Liver (tissue), 8 donors: ENCODE measurements at regions not wholly inside any gene's neighbourhood (a gene's known extent, or its start where the extent isn't known, plus 50 kb on each side); places are given as distances from the start of the nearest gene placed in this dataset.

ENCODE experiments used
- DNase-seq: peaks from one replicate; pipeline ENCODE4 v3.0.0-alpha.2; 2017; ENCODE audit warnings: low spot score
- H3K27ac ChIP-seq, 2 donors: one replicate each; pipeline ENCODE4 v1.7.0; 2013; ENCODE audit warnings: inconsistent platforms in 2 of 2, low read length in 2 of 2, control low read depth in 1 of 2, low read depth in 1 of 2, mild to moderate bottlenecking in 1 of 2
- H3K27me3 ChIP-seq, 4 donors: one replicate each; pipeline versions ENCODE4 v1.6.1 to v1.7.0; 2013; ENCODE audit warnings: low read length in 3 of 4, inconsistent platforms in 1 of 4, mild to moderate bottlenecking in 1 of 4, moderate library complexity in 1 of 4; ENCODE audit not compliant: control insufficient read depth in 4 of 4, insufficient read depth in 4 of 4
- H3K36me3 ChIP-seq, 4 donors: one replicate each; pipeline versions ENCODE4 v1.6.1 to v1.7.0; 2013; ENCODE audit warnings: low read length in 3 of 4, mild to moderate bottlenecking in 3 of 4, low read depth in 1 of 4, moderate library complexity in 1 of 4; ENCODE audit not compliant: control insufficient read depth in 4 of 4, insufficient read depth in 3 of 4
- H3K4me1 ChIP-seq, 4 donors: one replicate each; pipeline versions ENCODE4 v1.6.1 to v1.7.0; 2013; ENCODE audit warnings: low read length in 3 of 4, mild to moderate bottlenecking in 3 of 4, moderate library complexity in 1 of 4; ENCODE audit not compliant: control insufficient read depth in 4 of 4, insufficient read depth in 4 of 4
- H3K4me3 ChIP-seq, 3 donors: one replicate each; pipeline versions ENCODE4 v1.6.1 to v1.7.0; 2013; ENCODE audit warnings: low read length in 3 of 3, control low read depth in 1 of 3, low read depth in 1 of 3, mild to moderate bottlenecking in 1 of 3
- H3K9ac ChIP-seq, 2 donors: one replicate each; pipeline ENCODE4 v1.7.0; 2013; ENCODE audit warnings: low read length in 2 of 2, mild to moderate bottlenecking in 2 of 2, moderate library complexity in 2 of 2, control low read depth in 1 of 2, low read depth in 1 of 2
- H3K9me3 ChIP-seq, 4 donors: one replicate each; pipeline versions ENCODE4 v1.6.1 to v1.7.0; 2013; ENCODE audit warnings: low read length in 3 of 4; ENCODE audit not compliant: control insufficient read depth in 4 of 4
- ATF3 ChIP-seq: IDR thresholded peaks from 2 replicates; pipeline ENCODE4 v1.6.1; 2016; ENCODE audit warnings: antibody characterized with exemption
- CTCF ChIP-seq: fragments of 150-350 bp; IDR thresholded peaks from 2 replicates; pipeline ENCODE4 v1.5.1; 2017; ENCODE audit warnings: improper control_type of control experiment, low read depth, low read length; ENCODE audit not compliant: missing input control
- EGR1 ChIP-seq, 2 donors: IDR thresholded peaks; 2 replicates each; pipeline ENCODE4 v1.6.1; 2016 to 2018; ENCODE audit warnings: antibody characterized with exemption in 2 of 2, low read depth in 2 of 2
- FOXA1 ChIP-seq: IDR thresholded peaks from 2 replicates; pipeline ENCODE4 v1.6.1; 2016; ENCODE audit warnings: antibody characterized with exemption
- FOXA2 ChIP-seq: IDR thresholded peaks from 2 replicates; pipeline ENCODE4 v1.6.1; 2016; ENCODE audit warnings: antibody characterized with exemption
- GABPA ChIP-seq, 2 donors: IDR thresholded peaks in 1 of 2; conservative IDR thresholded peaks in 1 of 2; 2 replicates each; pipeline ENCODE4 v1.6.1; 2016; ENCODE audit warnings: antibody characterized with exemption in 2 of 2, mild to moderate bottlenecking in 1 of 2, moderate library complexity in 1 of 2
- HNF4A ChIP-seq, 2 donors: conservative IDR thresholded peaks; 2 replicates each; pipeline ENCODE4 v1.6.1; 2016; ENCODE audit warnings: antibody characterized with exemption in 2 of 2, mild to moderate bottlenecking in 2 of 2
- HNF4G ChIP-seq: IDR thresholded peaks from 2 replicates; pipeline ENCODE4 v1.6.1; 2016; ENCODE audit warnings: antibody characterized with exemption
- JUND ChIP-seq, 2 donors: IDR thresholded peaks; 2 replicates each; pipeline ENCODE4 v1.6.1; 2016; ENCODE audit warnings: antibody characterized with exemption in 2 of 2
- MAX ChIP-seq: IDR thresholded peaks from 2 replicates; pipeline ENCODE4 v1.6.1; 2016; ENCODE audit warnings: antibody characterized with exemption
- NR2F2 ChIP-seq: IDR thresholded peaks from 2 replicates; pipeline ENCODE4 v1.6.1; 2016; ENCODE audit warnings: antibody characterized with exemption
- RAD21 ChIP-seq, 2 donors: IDR thresholded peaks; 2 replicates each; pipeline ENCODE4 v1.6.1; 2016; ENCODE audit warnings: antibody characterized with exemption in 2 of 2, mild to moderate bottlenecking in 2 of 2
- REST ChIP-seq: IDR thresholded peaks from 2 replicates; pipeline ENCODE4 v1.6.1; 2016; ENCODE audit warnings: antibody characterized with exemption, mild to moderate bottlenecking
- RXRA ChIP-seq, 2 donors: IDR thresholded peaks; 2 replicates each; pipeline ENCODE4 v1.6.1; 2017 to 2018; ENCODE audit warnings: antibody characterized with exemption in 2 of 2, mild to moderate bottlenecking in 1 of 2
- SP1 ChIP-seq: IDR thresholded peaks from 2 replicates; pipeline ENCODE4 v1.6.1; 2018; ENCODE audit warnings: antibody characterized with exemption, mild to moderate bottlenecking
- TAF1 ChIP-seq: conservative IDR thresholded peaks from 2 replicates; pipeline ENCODE4 v1.6.1; 2016; ENCODE audit warnings: antibody characterized with exemption, mild to moderate bottlenecking
- YY1 ChIP-seq: IDR thresholded peaks from 2 replicates; pipeline ENCODE4 v1.6.1; 2016; ENCODE audit warnings: antibody characterized with exemption, mild to moderate bottlenecking
- ZBTB33 ChIP-seq: IDR thresholded peaks from 2 replicates; pipeline ENCODE4 v1.6.1; 2016; ENCODE audit warnings: antibody characterized with exemption
- WGBS: extraction: QIAGEN DNeasy Blood & Tissue Kit; methylation state at CpG from one replicate; pipeline ENCODE4 v1.1.7; 2013; 5-methylcytosine and 5-hydroxymethylcytosine counted together
- donor health status: healthy.
- donor health status: healthy.
- donor health status: healthy.
- donor health status: healthy.
- donor health status: healthy.

- TF ChIP-seq FOXA2 (no peak), YY1 (no peak), REST (no peak), HNF4A (conservative IDR thresholded peaks at IDR 0.05) (no peak), EGR1 (IDR thresholded peaks at IDR 0.05; ENCODE audit: low read depth in 2 of 2) (no peak), MAX (no peak), CTCF (no peak), ZBTB33 (no peak), SP1 (no peak), GABPA (IDR thresholded peaks at IDR 0.05 in 1 of 2, conservative IDR thresholded peaks at IDR 0.05 in 1 of 2) (no peak), HNF4G (no peak), FOXA1 (no peak), NR2F2 (no peak), TAF1 (no peak), RXRA (IDR thresholded peaks at IDR 0.05) (no peak), JUND (IDR thresholded peaks at IDR 0.05) (no peak), RAD21 (IDR thresholded peaks at IDR 0.05) (no peak), ATF3 (no peak)
- Histone ChIP-seq H3K27me3 (peaks cover 0 to 5% (median 0%) of the 10 kb centered on the region in 4 donors), H3K9me3 (no peaks in the 10 kb centered on the region), H3K4me3 (no peak overlapping the region), H3K9ac (no peak overlapping the region), H3K27ac (no peak overlapping the region), H3K4me1 (no peaks in the 10 kb centered on the region), H3K36me3 (no peaks in the 10 kb centered on the region)
- no peak for DNase-seq
- 75% methylated on average over 2 of the region's 2 CpGs for whole genome bisulfite sequencing
Observed at GRCh38 chr16:26708428-26708827, 358.3 kb upstream of the C16orf82 start.
